WTC11 (cell line): ENCODE measurements at regions not wholly inside any gene's neighbourhood (a gene's known extent, or its start where the extent isn't known, plus 50 kb on each side); places are given as distances from the start of the nearest gene placed in this dataset.

Experiments used
- ATAC-seq: fragments of 200-7000 bp; cut with Tn5 transposase; 2 replicates; pipeline ENCODE4 v1.10.0; 2021; ENCODE audit warnings: mild to moderate bottlenecking, moderate library complexity
- CTCF ChIA-PET: fragments of 300-600 bp; sonication (Branson Sonifier 250); formaldehyde crosslinking; loops from one replicate; lab custom pipeline; 2021; ENCODE audit warnings: antibody characterized with exemption; lab: Charles Lee
- POLR2A ChIA-PET: fragments of 350-600 bp; sonication (Branson Sonifier 250); formaldehyde crosslinking; loops from one replicate; lab custom pipeline; 2021; ENCODE audit warnings: antibody characterized with exemption; lab: Charles Lee
- DNase-seq: peaks from one replicate; pipeline ENCODE4 v3.0.0; 2021; ENCODE audit warnings: low spot score
- H3K27ac Mint-ChIP-seq: 2 replicates; pipeline ENCODE4 v1.8.0; 2021; ENCODE audit warnings: mixed read lengths
- H3K27me3 Mint-ChIP-seq: 2 replicates; pipeline ENCODE4 v1.8.0; 2021; ENCODE audit warnings: low read depth, mild to moderate bottlenecking, moderate library complexity, mixed read lengths
- H3K36me3 Mint-ChIP-seq: 2 replicates; pipeline ENCODE4 v1.8.0; 2021; ENCODE audit warnings: mixed read lengths
- H3K4me1 Mint-ChIP-seq: 2 replicates; pipeline ENCODE4 v1.8.0; 2022; ENCODE audit warnings: mixed read lengths
- H3K4me3 Mint-ChIP-seq: 2 replicates; pipeline ENCODE4 v1.8.0; 2021; ENCODE audit warnings: mild to moderate bottlenecking, moderate library complexity, mixed read lengths
- H3K9me3 Mint-ChIP-seq: 2 replicates; pipeline ENCODE4 v1.8.0; 2021; ENCODE audit warnings: mixed read lengths
- AFF4 ChIP-seq: sonication (generic); formaldehyde crosslinking; IDR thresholded peaks from 2 replicates; pipeline ENCODE4 v1.8.1; 2023; ENCODE audit warnings: mild to moderate bottlenecking, missing genetic modification reagents, borderline replicate concordance
- CDX4 ChIP-seq: fragments of 250-450 bp; sonication (Bioruptor Pico); IDR thresholded peaks from 2 replicates; pipeline ENCODE4 v1.9.0; 2021; ENCODE audit warnings: moderate library complexity, mild to moderate bottlenecking, inconsistent platforms, borderline replicate concordance
- ERG ChIP-seq: fragments of 250-450 bp; sonication (Bioruptor Pico); IDR thresholded peaks from 2 replicates; pipeline ENCODE4 v1.8.0; 2021; ENCODE audit warnings: mild to moderate bottlenecking
- ESRRA ChIP-seq: sonication (generic); formaldehyde crosslinking; IDR thresholded peaks from 2 replicates; pipeline ENCODE4 v1.8.1; 2022; ENCODE audit warnings: mild to moderate bottlenecking, missing genetic modification reagents, borderline replicate concordance
- FOXK1 ChIP-seq: sonication (generic); formaldehyde crosslinking; IDR thresholded peaks from 2 replicates; pipeline ENCODE4 v1.8.0; 2022; ENCODE audit warnings: mild to moderate bottlenecking, moderate library complexity, missing genetic modification reagents
- FOXP1 ChIP-seq: sonication (generic); formaldehyde crosslinking; IDR thresholded peaks from 2 replicates; pipeline ENCODE4 v1.8.0; 2022; ENCODE audit warnings: missing genetic modification reagents, mild to moderate bottlenecking, moderate library complexity, borderline replicate concordance
- GABPB1 ChIP-seq: sonication (generic); formaldehyde crosslinking; IDR thresholded peaks from 2 replicates; pipeline ENCODE4 v1.8.1; 2023; ENCODE audit warnings: mild to moderate bottlenecking, missing genetic modification reagents
- HMGXB4 ChIP-seq: sonication (generic); formaldehyde crosslinking; IDR thresholded peaks from 2 replicates; pipeline ENCODE4 v1.8.1; 2023; ENCODE audit warnings: mild to moderate bottlenecking, moderate library complexity, missing genetic modification reagents
- IRF2 ChIP-seq: sonication (generic); formaldehyde crosslinking; IDR thresholded peaks from 2 replicates; pipeline ENCODE4 v1.8.0; 2022; ENCODE audit warnings: low read depth, missing genetic modification reagents, borderline replicate concordance
- RELA ChIP-seq: sonication (generic); formaldehyde crosslinking; IDR thresholded peaks from 2 replicates; pipeline ENCODE4 v1.8.1; 2022; ENCODE audit warnings: missing genetic modification reagents, mild to moderate bottlenecking, borderline replicate concordance
- ZNF121 ChIP-seq: sonication (generic); formaldehyde crosslinking; IDR thresholded peaks from 2 replicates; pipeline ENCODE4 v1.8.0; 2023; ENCODE audit warnings: missing genetic modification reagents
- ZNF219 ChIP-seq: sonication (generic); formaldehyde crosslinking; IDR thresholded peaks from 2 replicates; pipeline ENCODE4 v1.8.0; 2023; ENCODE audit warnings: missing genetic modification reagents, mild to moderate bottlenecking, borderline replicate concordance
- ZNF232 ChIP-seq: sonication (generic); formaldehyde crosslinking; IDR thresholded peaks from 2 replicates; pipeline ENCODE4 v1.8.0; 2022; ENCODE audit warnings: mild to moderate bottlenecking, missing genetic modification reagents
- ZNF263 ChIP-seq: sonication (generic); formaldehyde crosslinking; IDR thresholded peaks from 2 replicates; pipeline ENCODE4 v1.8.1; 2022; ENCODE audit warnings: low read depth, mild to moderate bottlenecking, moderate library complexity, missing genetic modification reagents
- ZNF671 ChIP-seq: fragments of 250-450 bp; sonication (Bioruptor Pico); IDR thresholded peaks from 2 replicates; pipeline ENCODE4 v1.8.0; 2021; ENCODE audit warnings: mild to moderate bottlenecking
- TF ChIP-seq, protein P1 (sequence below): sonication (generic); formaldehyde crosslinking; IDR thresholded peaks from 2 replicates; pipeline ENCODE4 v1.8.1; 2023; ENCODE audit warnings: mild to moderate bottlenecking, missing genetic modification reagents, moderate library complexity
- TF ChIP-seq, protein P2 (sequence below): sonication (generic); formaldehyde crosslinking; IDR thresholded peaks from 2 replicates; pipeline ENCODE4 v1.8.1; 2022; ENCODE audit warnings: low read depth, mild to moderate bottlenecking, moderate library complexity, missing genetic modification reagents, borderline replicate concordance
- TF ChIP-seq, protein P3 (sequence below): sonication (generic); formaldehyde crosslinking; IDR thresholded peaks from 2 replicates; pipeline ENCODE4 v1.8.0; 2022; ENCODE audit warnings: mild to moderate bottlenecking, missing genetic modification reagents
- TF ChIP-seq, protein P4 (sequence below): sonication (generic); formaldehyde crosslinking; IDR thresholded peaks from 2 replicates; pipeline ENCODE4 v1.8.1; 2022; ENCODE audit warnings: mild to moderate bottlenecking, moderate library complexity, missing genetic modification reagents

- ChIA-PET POLR2A (no interaction called here), CTCF (no interaction called here)
- ATAC-seq, result no peak
Observed at GRCh38 chr6:128827675-128828464, 55.1 kb upstream of the LAMA2 start.

GRCh38 chr6:128826606-128827005, 56.3 kb upstream of the LAMA2 start:
- peaks cover 31% of the 10 kb centered on the region for H3K9me3 Mint-ChIP-seq
- H3K27ac Mint-ChIP-seq, result no peak overlapping the region
- no peak overlapping the region for H3K4me3 Mint-ChIP-seq
- H3K27me3 Mint-ChIP-seq, result 0 out of 2 replicates have a peak, but pooled peaks cover 2% of the 10 kb centered on the region
- peaks cover 18% of the 10 kb centered on the region for H3K36me3 Mint-ChIP-seq
- H3K4me1 Mint-ChIP-seq, result no peaks in the 10 kb centered on the region
- ChIA-PET POLR2A (no interaction called here), CTCF (no interaction called here)
- TF ChIP-seq ESRRA (CRISPR knock-in tag), result no peak
- no peak for DNase-seq
- ATAC-seq, result no peak

More at GRCh38 chr6:128827675-128828464, 55.1 kb upstream of the LAMA2 start:
- Mint-ChIP-seq H3K36me3 (peaks cover 18% of the 10 kb centered on the region), H3K27me3 (0 out of 2 replicates have a peak, but pooled peaks cover 2% of the 10 kb centered on the region), H3K4me1 (no peaks in the 10 kb centered on the region), H3K9me3 (peaks cover 31% of the 10 kb centered on the region), H3K4me3 (no peak overlapping the region), H3K27ac (no peak overlapping the region)
- no peak for DNase-seq
- TF ChIP-seq, protein P1, sequence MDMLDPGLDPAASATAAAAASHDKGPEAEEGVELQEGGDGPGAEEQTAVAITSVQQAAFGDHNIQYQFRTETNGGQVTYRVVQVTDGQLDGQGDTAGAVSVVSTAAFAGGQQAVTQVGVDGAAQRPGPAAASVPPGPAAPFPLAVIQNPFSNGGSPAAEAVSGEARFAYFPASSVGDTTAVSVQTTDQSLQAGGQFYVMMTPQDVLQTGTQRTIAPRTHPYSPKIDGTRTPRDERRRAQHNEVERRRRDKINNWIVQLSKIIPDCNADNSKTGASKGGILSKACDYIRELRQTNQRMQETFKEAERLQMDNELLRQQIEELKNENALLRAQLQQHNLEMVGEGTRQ (CRISPR knock-in tag), result no peak
- TF ChIP-seq, protein P2, sequence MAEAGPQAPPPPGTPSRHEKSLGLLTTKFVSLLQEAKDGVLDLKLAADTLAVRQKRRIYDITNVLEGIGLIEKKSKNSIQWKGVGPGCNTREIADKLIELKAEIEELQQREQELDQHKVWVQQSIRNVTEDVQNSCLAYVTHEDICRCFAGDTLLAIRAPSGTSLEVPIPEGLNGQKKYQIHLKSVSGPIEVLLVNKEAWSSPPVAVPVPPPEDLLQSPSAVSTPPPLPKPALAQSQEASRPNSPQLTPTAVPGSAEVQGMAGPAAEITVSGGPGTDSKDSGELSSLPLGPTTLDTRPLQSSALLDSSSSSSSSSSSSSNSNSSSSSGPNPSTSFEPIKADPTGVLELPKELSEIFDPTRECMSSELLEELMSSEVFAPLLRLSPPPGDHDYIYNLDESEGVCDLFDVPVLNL (CRISPR knock-in tag), result no peak
- no peak for TF ChIP-seq FOXK1 (CRISPR knock-in tag)
- no peak for TF ChIP-seq ZNF219 (CRISPR knock-in tag)
- TF ChIP-seq, protein P3, sequence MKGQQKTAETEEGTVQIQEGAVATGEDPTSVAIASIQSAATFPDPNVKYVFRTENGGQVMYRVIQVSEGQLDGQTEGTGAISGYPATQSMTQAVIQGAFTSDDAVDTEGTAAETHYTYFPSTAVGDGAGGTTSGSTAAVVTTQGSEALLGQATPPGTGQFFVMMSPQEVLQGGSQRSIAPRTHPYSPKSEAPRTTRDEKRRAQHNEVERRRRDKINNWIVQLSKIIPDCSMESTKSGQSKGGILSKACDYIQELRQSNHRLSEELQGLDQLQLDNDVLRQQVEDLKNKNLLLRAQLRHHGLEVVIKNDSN (CRISPR knock-in tag), result no peak
- TF ChIP-seq, all 79 proteins: peak for 0

DNA sequence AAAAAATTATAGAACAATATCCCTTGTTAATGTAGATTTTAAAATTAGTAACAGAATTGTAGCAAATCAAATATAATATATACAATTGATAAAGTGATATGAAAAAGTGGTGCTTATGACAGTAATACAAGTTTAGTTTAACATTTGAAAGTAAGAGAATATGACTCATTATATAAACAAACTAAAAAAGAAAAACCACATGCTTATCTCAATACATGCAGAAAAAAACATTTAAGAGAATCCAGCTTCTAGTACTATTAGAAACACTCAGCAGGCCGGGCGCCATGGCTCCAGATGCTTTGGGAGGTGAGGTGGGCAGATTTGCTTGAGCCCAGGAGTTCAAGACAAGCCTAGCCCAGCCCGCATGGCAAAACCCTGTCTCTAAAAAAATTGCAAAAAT, 60.7 kb upstream of the LAMA2 start:
- H3K27ac Mint-ChIP-seq, result no peak overlapping the region
- no peak overlapping the region for H3K4me3 Mint-ChIP-seq
- no peaks in the 10 kb centered on the region for H3K27me3 Mint-ChIP-seq
- H3K4me1 Mint-ChIP-seq, result no peaks in the 10 kb centered on the region
- ChIA-PET CTCF (no interaction called here), POLR2A (no interaction called here)
- peaks cover 3% of the 10 kb centered on the region for H3K9me3 Mint-ChIP-seq
- H3K36me3 Mint-ChIP-seq, result no peaks in the 10 kb centered on the region
- ATAC-seq (no peak), DNase-seq (no peak)
- no peak for TF ChIP-seq FOXP1 (CRISPR knock-in tag)
- TF ChIP-seq GABPB1 (CRISPR knock-in tag), result no peak
- TF ChIP-seq ZNF671 (CRISPR knock-in tag), result no peak
- TF ChIP-seq ZNF121 (CRISPR knock-in tag), result no peak
- TF ChIP-seq HMGXB4 (CRISPR knock-in tag), result no peak
- TF ChIP-seq RELA (CRISPR knock-in tag), result no peak
- TF ChIP-seq, protein P4, sequence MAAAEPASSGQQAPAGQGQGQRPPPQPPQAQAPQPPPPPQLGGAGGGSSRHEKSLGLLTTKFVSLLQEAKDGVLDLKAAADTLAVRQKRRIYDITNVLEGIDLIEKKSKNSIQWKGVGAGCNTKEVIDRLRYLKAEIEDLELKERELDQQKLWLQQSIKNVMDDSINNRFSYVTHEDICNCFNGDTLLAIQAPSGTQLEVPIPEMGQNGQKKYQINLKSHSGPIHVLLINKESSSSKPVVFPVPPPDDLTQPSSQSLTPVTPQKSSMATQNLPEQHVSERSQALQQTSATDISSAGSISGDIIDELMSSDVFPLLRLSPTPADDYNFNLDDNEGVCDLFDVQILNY (CRISPR knock-in tag), result no peak
- no peak for TF ChIP-seq ZNF263 (CRISPR knock-in tag)
- TF ChIP-seq ZNF232 (CRISPR knock-in tag), result no peak
- no peak for TF ChIP-seq CDX4 (CRISPR knock-in tag)
- TF ChIP-seq AFF4 (CRISPR knock-in tag), result no peak
- no peak for TF ChIP-seq ERG (CRISPR knock-in tag)
- no peak for TF ChIP-seq IRF2
